Neural crest cell (in vitro differentiated cells): ENCODE measurements at regions not wholly inside any gene's neighbourhood (a gene's known extent, or its start where the extent isn't known, plus 50 kb on each side); places are given as distances from the start of the nearest gene placed in this dataset.

ENCODE experiments used
- DNase-seq: peaks from one replicate; pipeline ENCODE4 v3.0.0; 2021; ENCODE audit warnings: low read depth, mixed read lengths, low spot score
- H3K27ac Mint-ChIP-seq: one replicate; pipeline ENCODE4 v1.8.0; 2021; ENCODE audit warnings: mild to moderate bottlenecking, mixed read lengths; ENCODE audit not compliant: unreplicated experiment
- H3K27me3 Mint-ChIP-seq: 2 replicates; pipeline ENCODE4 v1.8.0; 2021; ENCODE audit warnings: low read depth, mild to moderate bottlenecking, mixed read lengths
- H3K36me3 Mint-ChIP-seq: 2 replicates; pipeline ENCODE4 v1.8.0; 2021; ENCODE audit warnings: low read depth, mild to moderate bottlenecking, mixed read lengths
- H3K4me1 Mint-ChIP-seq: 2 replicates; pipeline ENCODE4 v1.8.0; 2021; ENCODE audit warnings: mixed read lengths
- H3K4me3 Mint-ChIP-seq: one replicate; pipeline ENCODE4 v1.8.0; 2021; ENCODE audit warnings: mild to moderate bottlenecking, mixed read lengths
- H3K9me3 Mint-ChIP-seq: 2 replicates; pipeline ENCODE4 v1.8.0; 2021; ENCODE audit warnings: mixed read lengths
- CTCF ChIP-seq: fragments of 200-600 bp; sonication (generic); conservative IDR thresholded peaks from 2 replicates; pipeline ENCODE4 v1.5.0; 2021; ENCODE audit warnings: antibody characterized with exemption, mild to moderate bottlenecking

DNA sequence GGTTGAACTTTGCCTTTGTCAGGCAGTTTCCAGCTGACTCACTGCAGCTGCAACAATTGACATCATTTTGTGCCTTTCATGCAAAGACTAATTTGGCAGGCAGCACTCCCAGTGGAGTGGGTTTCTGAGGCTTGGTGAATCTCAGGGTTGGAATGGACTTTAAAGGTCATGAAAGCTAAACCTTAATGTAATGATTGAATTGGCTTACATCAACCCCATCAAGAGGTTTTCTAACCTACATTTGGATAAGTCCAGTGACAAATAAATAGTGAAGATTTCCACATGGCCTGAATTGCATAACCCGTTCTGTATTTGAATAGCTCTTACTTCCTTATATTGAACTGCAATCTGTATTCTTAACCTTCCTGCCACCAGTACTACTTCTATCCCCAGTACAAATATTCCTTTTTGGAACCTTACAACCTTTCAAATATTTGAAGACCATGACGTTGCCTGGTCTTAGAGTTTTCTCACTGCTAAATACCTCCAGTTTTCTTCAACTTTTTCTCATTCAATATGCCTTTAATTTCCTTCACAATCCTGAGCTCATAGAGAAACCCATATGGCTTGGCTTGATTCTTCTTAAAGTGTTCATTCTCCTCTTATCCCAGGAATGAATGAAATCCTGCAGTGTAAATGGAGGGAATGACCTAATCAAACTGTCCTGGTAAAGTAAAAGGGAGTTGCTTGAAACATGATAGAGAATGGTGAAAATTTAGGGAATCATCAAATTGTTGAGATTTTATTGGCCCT is 168.1 kb upstream of the NOVA1 start:
- no peaks in the 10 kb centered on the region for H3K36me3 Mint-ChIP-seq
- peaks cover 4% of the 10 kb centered on the region for H3K9me3 Mint-ChIP-seq
- no peaks in the 10 kb centered on the region for H3K27me3 Mint-ChIP-seq
- DNase-seq: no peak
- no peak overlapping the region for H3K4me3 Mint-ChIP-seq
- no peak for TF ChIP-seq CTCF
- H3K27ac Mint-ChIP-seq: no peak overlapping the region
- H3K4me1 Mint-ChIP-seq: peaks cover 16% of the 10 kb centered on the region

GRCh38 chr14:26766726-26767125 is 168.9 kb upstream of the NOVA1 start:
- no peaks in the 10 kb centered on the region for H3K27me3 Mint-ChIP-seq
- no peak for DNase-seq
- peaks cover 4% of the 10 kb centered on the region for H3K9me3 Mint-ChIP-seq
- no peaks in the 10 kb centered on the region for H3K36me3 Mint-ChIP-seq
- H3K27ac Mint-ChIP-seq: no peak overlapping the region
- H3K4me1 Mint-ChIP-seq: peaks cover 16% of the 10 kb centered on the region
- no peak for TF ChIP-seq CTCF
- H3K4me3 Mint-ChIP-seq: no peak overlapping the region

DNA sequence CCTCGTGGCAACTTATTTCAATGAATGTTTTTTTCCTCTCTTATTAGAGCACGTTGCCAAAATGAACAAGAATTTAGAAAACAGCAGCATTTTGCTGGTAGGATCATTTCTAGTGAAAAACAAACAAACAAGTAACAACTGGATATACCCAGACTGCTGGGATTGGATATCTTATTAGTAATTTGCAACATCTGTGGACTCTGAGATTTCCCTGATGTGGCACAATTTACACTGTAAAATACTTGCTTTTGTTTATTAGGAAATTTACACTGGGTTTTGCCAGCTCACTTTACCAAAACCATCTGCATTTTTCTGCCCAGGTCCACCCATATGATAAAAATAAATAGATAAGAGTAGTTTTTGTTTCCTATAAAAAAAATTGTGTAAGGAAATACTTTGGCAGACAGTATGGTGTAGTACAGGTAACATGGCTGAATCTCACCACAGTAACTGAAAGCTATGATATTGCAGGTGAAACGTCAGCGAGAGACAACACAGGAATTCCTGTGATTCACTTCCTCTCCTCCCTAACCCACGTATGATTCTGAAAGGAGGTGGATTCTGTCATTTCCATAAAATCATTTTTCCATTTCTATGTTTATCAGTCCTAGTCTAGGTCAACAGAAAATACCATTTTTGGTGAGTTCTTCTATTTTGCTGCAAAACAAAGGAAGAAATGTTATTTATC is 176.2 kb upstream of the NOVA1 start:
- H3K27me3 Mint-ChIP-seq: no peaks in the 10 kb centered on the region
- peaks cover 14% of the 10 kb centered on the region for H3K4me1 Mint-ChIP-seq
- no peak for DNase-seq
- H3K9me3 Mint-ChIP-seq: peaks cover 3% of the 10 kb centered on the region
- no peak overlapping the region for H3K27ac Mint-ChIP-seq
- no peak for TF ChIP-seq CTCF
- H3K4me3 Mint-ChIP-seq: no peak overlapping the region
- no peaks in the 10 kb centered on the region for H3K36me3 Mint-ChIP-seq

DNA sequence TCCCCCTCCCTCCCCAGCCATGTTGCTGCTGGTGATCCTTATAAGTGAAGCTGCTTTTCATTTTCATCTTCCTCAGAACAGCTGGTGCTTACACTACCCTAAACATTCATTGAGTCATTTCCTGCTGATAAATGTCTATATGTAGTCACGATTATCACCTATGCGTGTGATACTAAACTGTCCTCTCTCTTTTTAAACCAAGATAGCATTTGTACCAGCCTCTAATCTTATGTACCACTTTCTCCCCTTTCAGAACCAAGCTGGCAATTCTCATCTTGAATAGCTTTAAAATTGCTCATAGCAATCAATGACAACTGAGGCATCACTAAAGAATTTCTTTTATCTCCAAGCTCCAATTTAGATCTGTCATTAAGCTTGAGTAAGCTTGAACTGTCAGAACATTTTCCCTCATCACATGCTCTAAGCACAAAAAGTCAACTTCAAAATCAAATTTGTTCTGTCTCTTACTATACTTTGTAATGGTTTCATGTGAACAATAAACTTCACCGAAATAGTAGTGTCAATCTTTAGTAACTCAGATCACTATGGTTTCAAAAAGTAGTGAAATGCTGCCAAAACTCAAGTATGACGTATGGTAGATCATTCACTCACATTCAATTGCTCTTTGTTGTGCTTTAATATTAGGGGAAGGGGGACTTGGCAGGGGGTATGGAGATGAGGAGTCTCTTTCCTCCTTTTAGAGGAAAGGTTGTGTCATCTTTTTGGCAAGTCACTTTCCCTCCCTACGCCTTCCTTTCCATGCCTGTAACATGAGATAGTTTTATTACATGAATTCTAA is 178.1 kb upstream of the NOVA1 start:
- no peak for DNase-seq
- Mint-ChIP-seq H3K36me3 (no peaks in the 10 kb centered on the region), H3K27me3 (no peaks in the 10 kb centered on the region), H3K4me3 (no peak overlapping the region), H3K9me3 (no peaks in the 10 kb centered on the region), H3K4me1 (peaks cover 14% of the 10 kb centered on the region), H3K27ac (no peak overlapping the region)
- TF ChIP-seq CTCF: no peak

DNA sequence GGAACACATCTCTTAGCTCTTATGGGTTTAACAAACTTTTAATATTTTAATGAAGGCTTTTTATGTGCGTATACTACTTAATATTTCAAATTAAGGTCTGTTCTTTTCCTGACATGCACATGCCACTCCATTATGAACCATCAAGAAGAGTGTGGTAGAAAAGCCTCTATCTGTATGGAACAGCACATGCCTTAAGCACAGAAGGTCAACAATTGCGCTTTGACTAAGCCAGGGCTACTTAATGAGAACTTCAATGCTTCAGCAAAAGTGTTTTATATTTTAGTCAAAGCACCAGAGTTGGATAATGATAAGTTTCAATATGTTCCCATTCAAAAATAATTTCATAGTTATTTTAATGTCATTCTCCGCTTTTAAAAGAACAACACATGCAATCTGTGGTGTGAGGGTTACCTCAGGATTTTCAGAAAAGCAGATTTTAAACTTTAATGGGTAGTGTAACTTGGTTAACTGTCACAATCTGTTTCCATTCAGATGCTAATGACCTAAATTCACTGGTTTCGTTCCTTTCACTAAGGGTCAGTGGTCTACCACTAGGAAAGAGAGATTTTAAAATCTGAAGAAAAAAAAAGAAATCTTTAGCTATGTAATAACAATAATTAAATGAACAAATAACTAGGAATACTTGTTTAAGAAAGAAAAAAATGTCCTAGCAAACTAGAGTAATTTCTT is 193.4 kb upstream of the NOVA1 start:
- Mint-ChIP-seq H3K9me3 (peaks cover 3% of the 10 kb centered on the region), H3K27ac (no peak overlapping the region), H3K27me3 (no peaks in the 10 kb centered on the region), H3K36me3 (no peaks in the 10 kb centered on the region), H3K4me1 (peaks cover 9% of the 10 kb centered on the region), H3K4me3 (no peak overlapping the region)
- no peak for TF ChIP-seq CTCF
- no peak for DNase-seq
